Hematopoietic multipotent progenitor cell treated with erythropoietin and hydrocortisone succinate and interleukin-3 and kit ligand, for 6 days (in vitro differentiated cells): ENCODE measurements at regions not wholly inside any gene's neighbourhood (a gene's known extent, or its start where the extent isn't known, plus 50 kb on each side); places are given as distances from the start of the nearest gene placed in this dataset.

Experiments used
- DNase-seq: peaks from one replicate; pipeline ENCODE4 v3.0.0-alpha.2; 2015

- DNase-seq: no peak
Observed at GRCh38 chr18:22325396-22325795, 92.3 kb downstream of the CTAGE1 start.

GRCh38 chr18:22324191-22325131 is 93.3 kb downstream of the CTAGE1 start:
- peak; percentile 13 for DNase-seq

- DNase-seq: no peak
Observed at GRCh38 chr18:22322243-22322691, 95.4 kb downstream of the CTAGE1 start.

GRCh38 chr18:22320771-22321170 is 96.9 kb downstream of the CTAGE1 start:
- no peak for DNase-seq

GRCh38 chr18:22320155-22320554 is 97.6 kb downstream of the CTAGE1 start:
- no peak for DNase-seq

- no peak for DNase-seq
Observed at GRCh38 chr18:22318745-22319407, 98.8 kb downstream of the CTAGE1 start.

- no peak for DNase-seq
Observed at GRCh38 chr18:22314420-22314819, 103.3 kb downstream of the CTAGE1 start.

GRCh38 chr18:22314001-22314400 is 103.7 kb downstream of the CTAGE1 start:
- no peak for DNase-seq

- DNase-seq: no peak
Observed at GRCh38 chr18:22311301-22311700, 106.4 kb downstream of the CTAGE1 start.

- no peak for DNase-seq
Observed at GRCh38 chr18:22309191-22309590, 108.5 kb downstream of the CTAGE1 start.

GRCh38 chr18:22307528-22307927 is 110.2 kb downstream of the CTAGE1 start:
- peak; percentile 61 for DNase-seq

GRCh38 chr18:22303927-22304326 is 113.8 kb downstream of the CTAGE1 start:
- no peak for DNase-seq

GRCh38 chr18:22302144-22302543 is 115.6 kb downstream of the CTAGE1 start:
- DNase-seq: peak; percentile 80

GRCh38 chr18:22300665-22301636 is 116.8 kb downstream of the CTAGE1 start:
- DNase-seq: peak; percentile 44

- no peak for DNase-seq
Observed at GRCh38 chr18:22297008-22297407, 120.7 kb downstream of the CTAGE1 start.

GRCh38 chr18:22296304-22296703 is 121.4 kb downstream of the CTAGE1 start:
- DNase-seq: peak; percentile 6

- DNase-seq: peak; percentile 10
Observed at GRCh38 chr18:22293417-22293816, 124.0 kb downstream of the GATA6 start.

GRCh38 chr18:22290004-22290403 is 120.6 kb downstream of the GATA6 start:
- DNase-seq: no peak

GRCh38 chr18:22286585-22286984 is 117.2 kb downstream of the GATA6 start:
- no peak for DNase-seq

- no peak for DNase-seq
Observed at GRCh38 chr18:22285361-22286140, 116.2 kb downstream of the GATA6 start.

GRCh38 chr18:22284581-22285360 is 115.4 kb downstream of the GATA6 start:
- no peak for DNase-seq
